ENCODE measurements at regions not wholly inside any gene's neighbourhood (a gene's known extent, or its start where the extent isn't known, plus 50 kb on each side); places are given as distances from the start of the nearest gene placed in this dataset.

DNA sequence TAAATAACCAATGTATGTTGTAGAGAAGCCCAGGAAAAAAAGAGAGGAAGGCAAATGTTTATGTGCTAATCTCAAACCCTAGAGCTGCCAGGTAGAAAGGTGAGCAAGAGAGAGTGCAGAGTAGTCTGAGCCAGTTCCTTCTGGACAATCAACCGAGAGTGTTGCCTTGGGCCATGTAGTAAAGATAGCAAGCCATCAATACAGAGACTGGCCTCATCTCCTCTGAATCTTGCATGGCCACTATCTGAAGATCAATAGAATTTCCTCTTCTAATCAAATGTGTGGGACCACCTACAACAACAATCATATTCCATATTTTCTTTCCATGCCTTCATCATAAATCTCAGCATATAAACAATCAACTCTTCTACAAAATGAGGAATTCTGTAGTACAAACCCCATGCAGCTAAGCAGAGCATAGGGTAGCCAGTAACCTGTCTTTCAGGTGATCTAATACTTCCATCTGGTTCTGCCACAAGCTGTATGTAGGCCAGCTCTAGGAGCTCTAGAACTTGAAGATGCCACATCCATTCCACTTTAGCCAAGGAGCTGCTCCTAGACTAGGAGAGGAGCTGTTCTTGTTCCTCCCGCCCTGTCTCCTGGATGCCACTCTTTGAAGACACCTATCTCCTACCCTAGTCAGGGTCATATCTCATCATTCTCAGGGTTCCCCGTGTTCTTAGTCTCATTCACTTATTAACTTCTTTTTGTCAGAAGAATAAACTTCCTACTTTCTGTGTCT is 75.8 kb upstream of the SLC38A4 start:
- H3K27me3 ChIP-seq (ENCODE audit: insufficient read depth, low read length): no peaks in the 10 kb centered on the region
- no peak overlapping the region; a peak in 1 of 7 replicates for H3K27ac Mint-ChIP-seq
- H2BK5ac ChIP-seq (ENCODE audit: insufficient read length, low read length): no peak overlapping the region
- H3K4me1 Mint-ChIP-seq: no peaks in the 10 kb centered on the region
- H3K56ac ChIP-seq (ENCODE audit: insufficient read length, low read depth, low read length): no peak overlapping the region
- H4K20me1 ChIP-seq (ENCODE audit: control insufficient read depth, insufficient read depth, insufficient read length): no peaks in the 10 kb centered on the region
- no peaks in the 10 kb centered on the region for H3K4me1 ChIP-seq (ENCODE audit: insufficient read depth, low read length)
- H4K5ac ChIP-seq (ENCODE audit: insufficient read length, low read depth, low read length): no peak overlapping the region
- H2BK120ac ChIP-seq (ENCODE audit: low read depth, low read length, poor library complexity, severe bottlenecking): no peak overlapping the region
- no peak overlapping the region for H2BK15ac ChIP-seq (ENCODE audit: low read depth, low read length)
- no peak overlapping the region for H3K23ac ChIP-seq (ENCODE audit: insufficient read length, low read depth, low read length)
- no peak overlapping the region for H3T11ph ChIP-seq (ENCODE audit: low read length)
- no peak for DNase-seq
- no peaks in the 10 kb centered on the region for H3K27me3 Mint-ChIP-seq (ENCODE audit: low read depth)
- no peak overlapping the region for H3K9ac ChIP-seq (ENCODE audit: extremely low read depth, insufficient read length, low read length)
- H2AFZ ChIP-seq (ENCODE audit: low read length): no peak overlapping the region
- no peak overlapping the region for H3K4ac ChIP-seq (ENCODE audit: low read depth, low read length)
- H4K8ac ChIP-seq (replicated peaks; ENCODE audit: insufficient read length, low read depth, low read length): no peak overlapping the region
- H2BK20ac ChIP-seq (ENCODE audit: low read depth, low read length, poor library complexity, severe bottlenecking): no peak overlapping the region
- no peak overlapping the region for H3K27ac ChIP-seq (ENCODE audit: insufficient read length, low read depth, low read length)
- no peaks in the 10 kb centered on the region; a peak in 1 of 5 replicates for H3K9me3 Mint-ChIP-seq
- no peaks in the 10 kb centered on the region for H3K9me3 ChIP-seq (ENCODE audit: control insufficient read depth, low read depth, low read length)
- H4K91ac ChIP-seq (ENCODE audit: insufficient read length, low read depth, low read length): no peak overlapping the region
- no peak overlapping the region for H3K18ac ChIP-seq (ENCODE audit: insufficient read length, low read depth, low read length)
- no peak overlapping the region for H3K4me2 ChIP-seq (ENCODE audit: insufficient read depth, insufficient read length, low read length)
- no peaks in the 10 kb centered on the region for H3K23me2 ChIP-seq (ENCODE audit: insufficient read length, low read depth, low read length, poor library complexity, severe bottlenecking)
- H2AK5ac ChIP-seq (ENCODE audit: insufficient read length, low read length): no peak overlapping the region
- no peak overlapping the region for H3K14ac ChIP-seq (ENCODE audit: insufficient read depth, low read length)
- no peaks in the 10 kb centered on the region for H3K79me1 ChIP-seq (ENCODE audit: insufficient read depth, low read depth, low read length, poor library complexity, severe bottlenecking)
- TF ChIP-seq CTCF (conservative IDR thresholded peaks at IDR 0.05): no peak
- no peak overlapping the region for H3K4me3 Mint-ChIP-seq
- H2BK12ac ChIP-seq (ENCODE audit: insufficient read length, low read depth, low read length): no peak overlapping the region
- no peaks in the 10 kb centered on the region for H3K36me3 Mint-ChIP-seq (ENCODE audit: insufficient read depth in 1 of 3, low read depth in 3 of 3)
- no CpG with 5 or more reads among the region's 3 CpGs for WGBS (ENCODE audit: extremely low coverage, insufficient read length, low lambda C conversion rate)
- no peaks in the 10 kb centered on the region for H3K79me2 ChIP-seq (ENCODE audit: insufficient read depth, low read length)

Data from H9 (cell line).